ENCODE measurements at regions not wholly inside any gene's neighbourhood (a gene's known extent, or its start where the extent isn't known, plus 50 kb on each side); places are given as distances from the start of the nearest gene placed in this dataset.

- TF ChIP-seq EZH2phosphoT487 (IDR thresholded peaks at IDR 0.05; ENCODE audit: unreplicated experiment), result no peak
- no peak for TF ChIP-seq CTCF (conservative IDR thresholded peaks at IDR 0.05; ENCODE audit: low read depth in 2 of 2)
- TF ChIP-seq EZH2 (IDR thresholded peaks at IDR 0.05; ENCODE audit: low read depth, unreplicated experiment), result no peak
- no peak for TF ChIP-seq STAT1 (IDR thresholded peaks at IDR 0.05; ENCODE audit: unreplicated experiment)
- TF ChIP-seq POLR2AphosphoS5 (IDR thresholded peaks at IDR 0.05; ENCODE audit: low read depth), result no peak
- TF ChIP-seq ETS1 (IDR thresholded peaks at IDR 0.05), result no peak
- no peak for TF ChIP-seq JUNB (IDR thresholded peaks at IDR 0.05; ENCODE audit: unreplicated experiment)
- TF ChIP-seq ZNF331 (CRISPR knock-in tag; IDR thresholded peaks at IDR 0.05; ENCODE audit: low read depth), result no peak
- TF ChIP-seq CREB1 (CRISPR knock-in tag; IDR thresholded peaks at IDR 0.05; ENCODE audit: low read depth), result no peak
Measured at GRCh38 chr2:102086150-102086872, 56.2 kb upstream of the IL1R1 start.
